ENCODE measurements at regions not wholly inside any gene's neighbourhood (a gene's known extent, or its start where the extent isn't known, plus 50 kb on each side); places are given as distances from the start of the nearest gene placed in this dataset.

GRCh38 chr20:40050596-40050995 lies 638.4 kb downstream of the MAFB start:
- H3K4me2 ChIP-seq (ENCODE audit: insufficient read depth, low read length): no peak overlapping the region
- no peak overlapping the region for H2AFZ ChIP-seq (ENCODE audit: low read depth, low read length)
- no peaks in the 10 kb centered on the region for H3K9me3 ChIP-seq (replicated peaks; ENCODE audit: control insufficient read depth, insufficient read depth, low read length)
- H3K27ac ChIP-seq (ENCODE audit: insufficient read depth, low read depth, low read length): no peak overlapping the region
- POLR2A ChIA-PET: no interaction called here
- TF ChIP-seq JUN (IDR thresholded peaks at IDR 0.05; ENCODE audit: borderline replicate concordance, insufficient read depth, insufficient read length, low read depth): no peak
- TF ChIP-seq MYC (IDR thresholded peaks at IDR 0.05; ENCODE audit: low read depth, low read length): no peak
- TF ChIP-seq, protein P1, sequence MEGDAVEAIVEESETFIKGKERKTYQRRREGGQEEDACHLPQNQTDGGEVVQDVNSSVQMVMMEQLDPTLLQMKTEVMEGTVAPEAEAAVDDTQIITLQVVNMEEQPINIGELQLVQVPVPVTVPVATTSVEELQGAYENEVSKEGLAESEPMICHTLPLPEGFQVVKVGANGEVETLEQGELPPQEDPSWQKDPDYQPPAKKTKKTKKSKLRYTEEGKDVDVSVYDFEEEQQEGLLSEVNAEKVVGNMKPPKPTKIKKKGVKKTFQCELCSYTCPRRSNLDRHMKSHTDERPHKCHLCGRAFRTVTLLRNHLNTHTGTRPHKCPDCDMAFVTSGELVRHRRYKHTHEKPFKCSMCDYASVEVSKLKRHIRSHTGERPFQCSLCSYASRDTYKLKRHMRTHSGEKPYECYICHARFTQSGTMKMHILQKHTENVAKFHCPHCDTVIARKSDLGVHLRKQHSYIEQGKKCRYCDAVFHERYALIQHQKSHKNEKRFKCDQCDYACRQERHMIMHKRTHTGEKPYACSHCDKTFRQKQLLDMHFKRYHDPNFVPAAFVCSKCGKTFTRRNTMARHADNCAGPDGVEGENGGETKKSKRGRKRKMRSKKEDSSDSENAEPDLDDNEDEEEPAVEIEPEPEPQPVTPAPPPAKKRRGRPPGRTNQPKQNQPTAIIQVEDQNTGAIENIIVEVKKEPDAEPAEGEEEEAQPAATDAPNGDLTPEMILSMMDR (IDR thresholded peaks at IDR 0.05; ENCODE audit: extremely low read depth in 1 of 2, insufficient read depth in 1 of 2, low read depth in 1 of 2, low read length in 2 of 2): no peak
- no peak for TF ChIP-seq FOS (IDR thresholded peaks at IDR 0.05; ENCODE audit: borderline replicate concordance, insufficient read depth, low read length)
- TF ChIP-seq EZH2 (IDR thresholded peaks at IDR 0.05; ENCODE audit: borderline replicate concordance, low read depth, low read length, severe bottlenecking): no peak
- TF ChIP-seq POLR2A (IDR thresholded peaks at IDR 0.05; ENCODE audit: low read depth, low read length): no peak
- no peak for TF ChIP-seq GATA2 (IDR thresholded peaks at IDR 0.05; ENCODE audit: insufficient read depth, insufficient read length, low read depth, low read length)
- CTCF ChIA-PET: interaction anchor here (1.2 kb wide), 1 partner anchor 12 kb away, joined by 3 read pairs; no protein-coding TSS in a partner anchor
- H3K9ac ChIP-seq (replicated peaks; ENCODE audit: extremely low read depth, insufficient read depth, low read length): no peak overlapping the region
- H3K27me3 ChIP-seq (ENCODE audit: control insufficient read depth in 2 of 2, insufficient read depth in 2 of 2, low read length in 2 of 2): no peaks in the 10 kb centered on the region
- no peaks in the 10 kb centered on the region for H3K9me1 ChIP-seq (replicated peaks; ENCODE audit: control insufficient read depth, extremely low read depth, insufficient read depth, low read length)
- dilution Hi-C loops (cut with MboI; ENCODE audit: extremely low pct_ligation_motif_present, low sequenced_read_pairs): no loop called here
- no peak overlapping the region for H3K4me3 ChIP-seq (replicated peaks in 1 of 3; ENCODE audit: insufficient read depth in 1 of 3, low read depth in 1 of 3, low read length in 3 of 3)
- intact Hi-C loops (cut with micrococcal nuclease): no loop called here
- H3K79me2 ChIP-seq (ENCODE audit: control insufficient read depth, insufficient read depth, low read length): no peaks in the 10 kb centered on the region
- FAIRE-seq (no peak), DNase-seq (ENCODE audit: low read depth, low spot score) (no peak)
- no peaks in the 10 kb centered on the region for H3K4me1 ChIP-seq (ENCODE audit: control insufficient read depth, extremely low read depth, insufficient read depth, low read length)
- H3K36me3 ChIP-seq (ENCODE audit: control insufficient read depth in 2 of 2, extremely low read depth in 1 of 2, insufficient read depth in 2 of 2, low read length in 2 of 2): no peaks in the 10 kb centered on the region
- H4K20me1 ChIP-seq (replicated peaks; ENCODE audit: control insufficient read depth, extremely low read depth, insufficient read depth, low read length): no peaks in the 10 kb centered on the region
- no TSS peak for BruUV-seq (replicated peaks)

- CTCF ChIA-PET: no interaction called here
- Histone ChIP-seq H2AFZ (ENCODE audit: low read depth, low read length) (no peak overlapping the region), H3K4me2 (ENCODE audit: insufficient read depth, low read length) (no peak overlapping the region), H3K9me3 (replicated peaks; ENCODE audit: control insufficient read depth, insufficient read depth, low read length) (no peaks in the 10 kb centered on the region), H3K9me1 (replicated peaks; ENCODE audit: control insufficient read depth, extremely low read depth, insufficient read depth, low read length) (no peaks in the 10 kb centered on the region), H3K27ac (ENCODE audit: insufficient read depth, low read depth, low read length) (no peak overlapping the region), H3K79me2 (ENCODE audit: control insufficient read depth, insufficient read depth, low read length) (no peaks in the 10 kb centered on the region), H3K9ac (replicated peaks; ENCODE audit: extremely low read depth, insufficient read depth, low read length) (no peak overlapping the region), H4K20me1 (replicated peaks; ENCODE audit: control insufficient read depth, extremely low read depth, insufficient read depth, low read length) (no peaks in the 10 kb centered on the region), H3K27me3 (ENCODE audit: control insufficient read depth in 2 of 2, insufficient read depth in 2 of 2, low read length in 2 of 2) (no peaks in the 10 kb centered on the region), H3K36me3 (ENCODE audit: control insufficient read depth in 2 of 2, extremely low read depth in 1 of 2, insufficient read depth in 2 of 2, low read length in 2 of 2) (no peaks in the 10 kb centered on the region), H3K4me3 (replicated peaks in 1 of 3; ENCODE audit: insufficient read depth in 1 of 3, low read depth in 1 of 3, low read length in 3 of 3) (no peak overlapping the region), H3K4me1 (ENCODE audit: control insufficient read depth, extremely low read depth, insufficient read depth, low read length) (no peaks in the 10 kb centered on the region)
- TF ChIP-seq FOS (IDR thresholded peaks at IDR 0.05; ENCODE audit: borderline replicate concordance, insufficient read depth, low read length): no peak
- TF ChIP-seq GATA2 (IDR thresholded peaks at IDR 0.05; ENCODE audit: insufficient read depth, insufficient read length, low read depth, low read length): no peak
- TF ChIP-seq JUN (IDR thresholded peaks at IDR 0.05; ENCODE audit: borderline replicate concordance, insufficient read depth, insufficient read length, low read depth): no peak
- intact Hi-C loops (cut with micrococcal nuclease) (no loop called here), dilution Hi-C loops (cut with MboI; ENCODE audit: extremely low pct_ligation_motif_present, low sequenced_read_pairs) (no loop called here)
- DNase-seq (ENCODE audit: low read depth, low spot score) (no peak), FAIRE-seq (no peak)
- POLR2A ChIA-PET: no interaction called here
- no TSS peak for BruUV-seq (replicated peaks)
Observed at GRCh38 chr20:40049854-40050253, 639.2 kb downstream of the MAFB start.
